ENCODE measurements at regions not wholly inside any gene's neighbourhood (a gene's known extent, or its start where the extent isn't known, plus 50 kb on each side); places are given as distances from the start of the nearest gene placed in this dataset.

GRCh38 chr1:222066539-222066938 is 324.6 kb upstream of the DUSP10 start:
- no TSS peak for BruUV-seq (replicated peaks)
- no peaks in the 10 kb centered on the region for H3K27me3 ChIP-seq (ENCODE audit: insufficient read depth, low read length)

More at GRCh38 chr1:222066539-222066938, 324.6 kb upstream of the DUSP10 start:
- no peaks in the 10 kb centered on the region for H4K20me1 ChIP-seq (ENCODE audit: insufficient read depth)
- DNase-seq (ENCODE audit: low read depth, low spot score) (no peak), ATAC-seq (no peak)
- ChIA-PET POLR2A (no interaction called here), CTCF (no interaction called here), RAD21 (ENCODE audit: low non-redundant PET in 1 of 2, low total read pairs in 2 of 2, uncharacterized antibody in 2 of 2, unreplicated experiment in 2 of 2) (no interaction called here)
- intact Hi-C loops (cut with micrococcal nuclease) = no loop called here
- H3K79me2 ChIP-seq (ENCODE audit: insufficient read depth, low read length) = no peaks in the 10 kb centered on the region
- no peaks in the 10 kb centered on the region for H3K4me1 ChIP-seq (ENCODE audit: control insufficient read depth in 1 of 2, insufficient read depth in 2 of 2, low read length in 2 of 2)
- no peak overlapping the region for H3K27ac ChIP-seq (ENCODE audit: low read depth, low read length)
- 0 out of 4 replicates have a peak, but pooled peaks cover 0 to 4% of the 10 kb centered on the region in 2 experiments for H3K9me3 ChIP-seq (ENCODE audit: control insufficient read depth in 1 of 2, insufficient read depth in 1 of 2, low read depth in 1 of 2, low read length in 2 of 2)
- no peaks in the 10 kb centered on the region for H3K36me3 ChIP-seq (ENCODE audit: control insufficient read depth in 1 of 2, insufficient read depth in 2 of 2, low read length in 2 of 2)
- peaks cover 4% of the 10 kb centered on the region; the same call in 1 of the 2 replicates for H3K9me2 ChIP-seq (ENCODE audit: insufficient read depth)
- no peak overlapping the region for H3K4me2 ChIP-seq (ENCODE audit: low read length)
- TF ChIP-seq CBX3 (IDR thresholded peaks at IDR 0.05; ENCODE audit: low read depth) (no peak), REST (IDR thresholded peaks at IDR 0.05; ENCODE audit: low read depth) (no peak), SRF (IDR thresholded peaks at IDR 0.05; ENCODE audit: low read depth) (no peak), ZBTB33 (IDR thresholded peaks at IDR 0.05; ENCODE audit: extremely low read depth, insufficient replicate concordance, low read length) (no peak), SIN3A (IDR thresholded peaks at IDR 0.05; ENCODE audit: low read depth) (no peak), POLR2A (IDR thresholded peaks at IDR 0.05; ENCODE audit: borderline replicate concordance, extremely low read depth, insufficient read depth, insufficient read length) (no peak), ZNF274 (IDR thresholded peaks at IDR 0.05; ENCODE audit: low read depth, low read length) (no peak), RAD21 (IDR thresholded peaks at IDR 0.05; ENCODE audit: low read depth) (no peak), FOSL1 (IDR thresholded peaks at IDR 0.05; ENCODE audit: low read depth) (no peak), EGR1 (IDR thresholded peaks at IDR 0.05; ENCODE audit: low read depth) (no peak), CTCF (IDR thresholded peaks at IDR 0.05 in 2 of 3, conservative IDR thresholded peaks at IDR 0.05 in 1 of 3; ENCODE audit: borderline replicate concordance in 1 of 3, insufficient read depth in 1 of 3, low read depth in 2 of 3, low read length in 2 of 3) (no peak), TCF7L2 (IDR thresholded peaks at IDR 0.05; ENCODE audit: borderline replicate concordance, extremely low read depth, insufficient read depth, insufficient read length) (no peak), SP1 (IDR thresholded peaks at IDR 0.05; ENCODE audit: low read depth) (no peak), MAX (IDR thresholded peaks at IDR 0.05) (no peak), YY1 (IDR thresholded peaks at IDR 0.05; ENCODE audit: extremely low read depth, insufficient replicate concordance, low read depth, low read length) (no peak), EZH2 (IDR thresholded peaks at IDR 0.05) (no peak), JUND (IDR thresholded peaks at IDR 0.05) (no peak)
- no peak overlapping the region for H3K9ac ChIP-seq (ENCODE audit: low read length)
- H3K4me3 ChIP-seq (replicated peaks in 1 of 2; ENCODE audit: low read depth in 1 of 2, low read length in 2 of 2) = no peak overlapping the region
- no peak overlapping the region for H2AFZ ChIP-seq (ENCODE audit: low read depth, low read length, poor library complexity, severe bottlenecking)

Measured in HCT116 (cell line).